NCI-H2029 treated with DMSO at 0.1 percent for 48 hours (cell line): ENCODE measurements at regions not wholly inside any gene's neighbourhood (a gene's known extent, or its start where the extent isn't known, plus 50 kb on each side); places are given as distances from the start of the nearest gene placed in this dataset.

Experiments used
- DNase-seq: peaks from one replicate; lab custom pipeline; 2025; lab: John Stamatoyannopoulos, UW

DNA sequence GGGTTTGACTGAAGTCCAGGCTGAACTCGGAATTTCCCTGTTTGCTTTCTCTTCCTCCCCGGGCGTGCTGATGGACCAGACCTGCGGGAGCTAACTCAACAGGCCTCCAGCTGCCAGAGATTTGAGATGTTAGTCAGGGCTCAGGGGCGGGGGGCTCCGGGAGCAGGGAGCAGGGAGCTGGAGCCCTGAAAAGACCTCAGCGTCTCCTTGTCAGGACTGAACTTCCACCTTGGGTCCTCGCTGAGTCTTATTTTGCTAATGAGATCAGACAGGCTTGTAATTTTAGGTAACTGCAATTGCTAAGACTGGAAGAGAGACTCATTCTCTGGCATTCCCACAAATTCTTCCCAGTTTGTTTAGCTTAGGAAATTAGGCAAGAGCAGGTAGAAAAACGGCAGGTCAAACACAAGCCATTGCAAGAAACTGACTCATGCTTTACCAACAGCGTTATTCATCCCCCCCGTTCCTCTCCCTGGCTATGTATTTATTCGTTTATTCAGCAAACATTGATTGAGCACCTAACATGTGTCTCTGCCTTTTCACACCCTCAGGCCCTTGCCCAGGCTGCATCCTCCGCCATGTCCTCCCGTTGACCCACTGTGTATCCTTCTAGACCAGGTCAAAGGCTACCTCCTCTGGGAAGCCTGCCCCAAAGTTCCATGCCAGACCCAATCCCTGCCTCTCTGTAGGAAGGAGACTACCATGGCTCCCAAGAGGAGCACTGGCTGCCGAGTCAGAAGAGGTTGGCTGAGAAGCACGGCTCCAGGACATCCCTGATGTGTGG lies 80.4 kb upstream of the DIO3 start:
- no peak for DNase-seq

- no peak for DNase-seq
These were observed 79.7 kb upstream of the DIO3 start for GRCh38 chr14:101481557-101481956.

DNA sequence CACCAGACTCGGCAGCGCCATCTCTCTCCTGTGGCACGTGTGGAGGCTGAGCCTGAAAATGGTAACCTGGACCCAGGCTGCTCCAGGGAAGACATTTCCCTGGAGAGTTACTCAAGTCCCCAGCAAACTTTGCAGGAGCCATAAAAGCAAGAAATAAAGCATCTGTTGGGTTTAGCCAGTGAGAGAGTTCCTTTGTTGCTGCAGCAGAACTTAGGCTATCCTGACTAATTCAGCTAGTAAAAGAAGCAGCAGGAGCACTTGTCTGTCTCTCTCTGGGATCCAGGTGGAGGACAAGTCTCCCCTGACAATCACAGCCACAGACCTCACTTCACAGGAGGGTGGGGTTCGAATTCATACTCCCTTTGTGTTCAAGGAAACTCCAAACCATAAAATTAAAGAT lies 79.2 kb upstream of the DIO3 start:
- DNase-seq, result no peak

DNA sequence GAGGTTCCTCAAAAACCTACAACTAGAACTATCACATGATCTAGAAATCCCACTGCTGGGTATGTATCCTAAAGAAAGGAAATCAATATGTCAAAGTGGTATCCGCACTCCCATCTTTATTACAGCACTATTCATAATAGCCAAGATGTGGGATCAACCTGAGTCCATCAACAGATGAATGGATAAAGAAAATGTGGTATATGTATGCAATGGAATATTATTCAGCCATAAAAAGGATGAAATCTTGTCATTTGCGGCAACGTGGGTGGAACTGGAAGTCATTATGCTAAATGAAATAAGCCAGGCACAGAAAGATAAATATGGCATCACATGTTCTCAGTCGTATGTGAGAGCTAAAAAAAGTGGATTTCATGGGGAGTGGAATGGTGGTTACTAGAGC lies 77.5 kb upstream of the DIO3 start:
- DNase-seq, result no peak

GRCh38 chr14:101489092-101489760 lies 72.1 kb upstream of the DIO3 start:
- no peak for DNase-seq

- DNase-seq, result no peak
These were observed 70.5 kb upstream of the DIO3 start for GRCh38 chr14:101490771-101491170.

- DNase-seq, result no peak
These were observed 69.5 kb upstream of the DIO3 start for GRCh38 chr14:101491841-101492240.

DNA sequence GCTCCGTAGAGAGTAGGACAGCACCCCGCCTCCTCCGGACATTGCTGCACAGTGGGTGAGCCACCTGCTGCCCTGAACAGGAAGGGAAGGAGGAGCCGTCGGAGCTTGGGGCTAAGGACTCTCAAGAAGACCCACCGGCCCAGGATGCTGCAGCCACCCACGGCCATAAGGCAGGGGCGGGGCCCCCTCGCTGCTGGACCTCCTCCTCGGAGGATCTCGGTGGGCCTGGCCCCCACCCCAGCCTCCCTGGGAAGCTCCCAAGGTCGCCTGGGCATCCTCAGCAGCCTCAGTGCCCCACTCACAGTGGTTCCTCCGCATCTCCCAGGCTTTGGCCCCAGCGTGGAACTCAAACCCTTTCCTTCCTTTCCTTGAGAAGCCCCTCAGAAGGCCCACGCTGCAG lies 68.6 kb upstream of the DIO3 start:
- no peak for DNase-seq

- no peak for DNase-seq
These were observed 66.5 kb upstream of the DIO3 start for GRCh38 chr14:101494826-101495225.

- no peak for DNase-seq
These were observed 66.0 kb upstream of the DIO3 start for GRCh38 chr14:101495284-101495683.

DNA sequence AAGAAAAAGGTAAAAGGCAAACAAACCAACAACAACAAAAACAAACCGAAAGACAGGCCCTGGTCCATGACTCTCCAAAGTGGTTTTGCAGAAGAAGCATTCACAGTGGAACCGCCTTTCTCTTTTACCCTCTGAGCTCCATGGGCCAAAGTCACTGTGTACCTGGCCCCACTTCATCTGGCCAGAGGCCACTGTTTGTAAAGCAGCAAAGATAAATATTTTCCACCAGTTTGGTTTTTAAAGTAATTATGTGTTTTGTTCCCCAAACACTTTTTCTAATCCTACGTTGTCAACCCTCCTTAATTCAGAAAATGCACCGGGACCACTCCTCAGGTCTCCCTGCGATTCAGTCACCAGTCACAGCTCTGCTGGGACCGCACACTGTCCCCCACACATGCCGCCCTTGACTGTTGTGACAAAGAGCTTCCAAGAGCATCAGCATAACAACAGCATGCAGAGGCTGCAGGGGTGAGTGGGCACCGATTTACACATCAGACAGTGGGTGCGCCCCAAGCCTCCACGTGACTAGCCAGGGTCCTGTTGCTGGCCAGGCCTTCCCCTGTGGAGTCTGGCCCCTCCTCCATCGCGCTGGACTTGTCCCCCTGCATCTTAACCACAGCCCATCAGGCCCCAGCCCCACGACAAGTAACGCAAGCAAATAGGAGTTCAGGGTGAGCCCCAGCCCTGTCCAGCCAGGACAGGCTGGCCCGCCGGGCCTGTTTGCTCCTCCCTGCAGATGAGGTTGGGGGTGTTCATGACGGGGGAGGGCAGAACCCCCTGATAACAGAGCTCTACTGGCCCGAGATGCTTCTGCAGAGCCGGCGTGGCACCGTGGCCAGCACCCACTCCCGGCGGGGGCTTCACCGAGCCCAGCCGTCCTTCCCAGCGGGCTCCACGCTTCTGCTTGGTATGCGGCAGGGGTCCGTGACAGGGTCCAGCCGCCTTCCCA lies 65.2 kb upstream of the DIO3 start:
- no peak for DNase-seq

- no peak for DNase-seq
These were observed 64.3 kb upstream of the DIO3 start for GRCh38 chr14:101496776-101497683.

DNA sequence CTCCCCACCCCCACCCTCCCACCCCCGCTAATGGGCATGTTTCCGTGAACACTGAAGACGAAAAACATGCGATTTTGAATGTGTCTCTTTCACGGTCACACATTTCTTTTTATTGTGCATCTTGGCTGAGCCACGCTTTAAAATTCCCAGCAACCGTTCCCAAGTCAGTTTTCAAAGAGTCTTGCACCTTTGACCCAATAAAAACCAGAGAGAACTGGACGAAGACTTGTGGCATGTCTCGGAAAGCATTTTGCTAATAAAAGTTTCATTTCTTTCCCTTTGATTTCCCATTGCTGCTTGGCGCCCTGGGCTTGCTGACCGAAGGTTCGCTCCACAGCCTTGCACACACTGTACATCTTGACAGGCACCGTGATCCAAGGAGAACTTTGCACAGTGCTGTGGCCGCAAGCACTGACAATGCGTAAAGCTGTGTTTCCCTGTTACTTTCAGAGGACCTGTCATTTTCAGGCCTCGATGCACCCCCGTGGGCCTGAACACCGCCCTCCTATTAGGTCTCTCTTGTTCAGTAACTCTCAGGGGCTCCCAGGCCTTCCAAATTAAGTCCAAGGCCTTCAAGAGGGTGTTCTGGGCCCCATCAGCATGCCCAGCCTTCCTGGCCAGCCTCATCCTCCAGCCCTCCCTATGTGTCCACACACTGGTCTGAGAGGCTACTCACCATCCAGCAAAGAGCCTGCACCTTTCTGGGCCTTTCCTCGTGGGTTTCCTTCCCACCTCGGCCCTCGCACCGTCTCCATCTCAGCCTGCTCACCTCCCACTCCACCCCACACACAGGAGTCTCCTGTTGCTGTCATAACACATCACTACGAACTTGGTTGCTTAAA lies 63.4 kb upstream of the DIO3 start:
- no peak for DNase-seq

- no peak for DNase-seq
These were observed 62.8 kb upstream of the DIO3 start for GRCh38 chr14:101498526-101498860.

- DNase-seq, result no peak
These were observed 62.2 kb upstream of the DIO3 start for GRCh38 chr14:101499080-101499479.

DNA sequence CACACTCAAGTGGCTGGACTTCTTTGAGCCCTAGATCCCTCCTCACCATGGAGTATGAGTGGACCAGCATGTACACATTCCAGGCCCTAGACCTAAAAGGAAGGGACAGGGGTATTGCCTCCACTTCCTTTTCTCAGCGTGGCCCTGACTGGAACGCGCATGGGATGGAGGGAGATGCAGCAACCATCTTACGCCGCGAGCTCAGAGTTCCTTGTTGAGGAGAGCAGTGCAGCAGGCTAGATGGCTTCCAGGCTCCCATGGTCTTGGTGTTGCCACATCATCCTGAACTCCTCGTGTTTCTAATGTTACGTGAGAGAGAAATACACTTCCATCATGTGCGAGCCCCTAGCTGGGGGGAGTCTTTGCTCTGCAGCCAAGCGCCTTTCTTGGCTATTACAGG lies 61.8 kb upstream of the DIO3 start:
- DNase-seq, result no peak

- no peak for DNase-seq
These were observed 61.2 kb upstream of the DIO3 start for GRCh38 chr14:101500061-101500460.

- no peak for DNase-seq
These were observed 60.6 kb upstream of the DIO3 start for GRCh38 chr14:101500681-101501080.

DNA sequence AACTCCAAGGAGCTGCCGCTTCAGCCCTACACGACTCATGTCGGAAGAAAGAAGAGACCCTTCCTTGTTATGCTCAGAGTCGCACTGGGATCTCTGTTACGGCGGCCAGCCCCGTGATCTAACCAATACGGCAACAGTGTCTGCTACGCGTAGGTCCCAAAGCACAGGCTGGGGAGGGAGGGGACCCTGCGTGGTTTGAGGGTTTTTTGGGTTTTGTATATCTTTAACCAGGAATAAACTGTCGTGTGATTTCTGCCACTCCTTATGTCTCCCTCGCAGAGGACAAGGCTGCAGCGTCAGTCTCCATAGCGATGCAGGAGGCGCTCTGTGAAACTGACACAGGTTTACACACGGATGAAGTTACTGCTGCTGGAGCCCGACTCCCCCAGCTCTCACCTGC lies 60.0 kb upstream of the DIO3 start:
- DNase-seq, result no peak

- DNase-seq, result no peak
These were observed 59.3 kb upstream of the DIO3 start for GRCh38 chr14:101501858-101502615.
